GM12865 (cell line): ENCODE measurements at regions not wholly inside any gene's neighbourhood (a gene's known extent, or its start where the extent isn't known, plus 50 kb on each side); places are given as distances from the start of the nearest gene placed in this dataset.
"Not testable (repeated sequence)": the region's sequence is repeated elsewhere in the genome, so short reads cannot be mapped to it uniquely, and the experiment has no call there.

Experiments used
- DNase-seq: peaks from one replicate; pipeline ENCODE4 v3.0.0; 2010; ENCODE audit warnings: low read depth
- H3K4me3 ChIP-seq: 2 replicates; pipeline ENCODE4 v1.5.1; 2011; ENCODE audit warnings: mild to moderate bottlenecking, low read depth, low read length, control low read depth
- TF ChIP-seq, protein P1 (sequence below): IDR thresholded peaks from 2 replicates; pipeline ENCODE4 v1.5.1; 2011; ENCODE audit warnings: low read length, control low read depth, low read depth, inconsistent platforms; ENCODE audit not compliant: insufficient read depth; ENCODE audit errors: missing control alignments

DNA sequence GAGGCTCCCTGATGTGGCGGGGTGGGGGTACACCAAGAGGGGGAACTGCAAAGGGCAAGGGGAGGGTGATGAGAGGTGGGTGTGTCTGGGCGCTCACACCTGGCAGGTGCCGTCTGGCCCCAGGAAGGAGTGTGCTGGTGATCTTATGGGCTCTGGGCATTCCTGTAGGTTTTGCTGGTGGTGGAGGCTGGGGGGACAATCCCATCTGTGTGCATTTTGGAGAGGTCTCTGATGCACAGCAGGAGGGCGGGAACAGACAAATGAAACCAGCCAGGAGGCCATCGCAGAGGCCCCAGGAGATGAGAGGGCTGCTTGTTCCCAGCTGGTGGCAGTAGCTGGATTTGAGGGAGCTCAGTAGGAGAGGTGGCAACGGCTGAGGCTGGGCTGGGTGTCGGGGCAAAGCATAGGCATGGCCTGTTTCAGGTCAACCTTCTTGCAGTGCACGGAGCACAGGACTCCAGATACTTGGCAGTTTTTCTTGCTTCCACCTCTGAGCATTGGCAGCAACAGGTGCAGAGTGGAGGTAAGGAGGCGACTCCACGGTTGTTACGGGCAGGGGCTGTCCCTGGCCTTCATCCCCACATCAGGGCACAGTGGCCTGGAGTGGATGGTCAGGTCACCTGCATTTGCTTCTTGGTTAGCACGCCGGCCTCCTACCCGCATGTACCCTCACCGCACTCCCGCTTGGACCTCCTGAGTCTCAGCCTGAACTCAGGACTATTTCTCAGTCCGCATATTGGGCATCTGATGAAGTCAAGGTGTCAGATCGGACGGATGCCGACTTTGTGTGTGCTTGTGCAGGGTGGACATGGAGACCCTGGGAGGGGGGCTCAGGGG is 194.2 kb upstream of the HDAC4 start:
- TF ChIP-seq, protein P1, sequence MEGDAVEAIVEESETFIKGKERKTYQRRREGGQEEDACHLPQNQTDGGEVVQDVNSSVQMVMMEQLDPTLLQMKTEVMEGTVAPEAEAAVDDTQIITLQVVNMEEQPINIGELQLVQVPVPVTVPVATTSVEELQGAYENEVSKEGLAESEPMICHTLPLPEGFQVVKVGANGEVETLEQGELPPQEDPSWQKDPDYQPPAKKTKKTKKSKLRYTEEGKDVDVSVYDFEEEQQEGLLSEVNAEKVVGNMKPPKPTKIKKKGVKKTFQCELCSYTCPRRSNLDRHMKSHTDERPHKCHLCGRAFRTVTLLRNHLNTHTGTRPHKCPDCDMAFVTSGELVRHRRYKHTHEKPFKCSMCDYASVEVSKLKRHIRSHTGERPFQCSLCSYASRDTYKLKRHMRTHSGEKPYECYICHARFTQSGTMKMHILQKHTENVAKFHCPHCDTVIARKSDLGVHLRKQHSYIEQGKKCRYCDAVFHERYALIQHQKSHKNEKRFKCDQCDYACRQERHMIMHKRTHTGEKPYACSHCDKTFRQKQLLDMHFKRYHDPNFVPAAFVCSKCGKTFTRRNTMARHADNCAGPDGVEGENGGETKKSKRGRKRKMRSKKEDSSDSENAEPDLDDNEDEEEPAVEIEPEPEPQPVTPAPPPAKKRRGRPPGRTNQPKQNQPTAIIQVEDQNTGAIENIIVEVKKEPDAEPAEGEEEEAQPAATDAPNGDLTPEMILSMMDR = no peak
- DNase-seq = no peak
- H3K4me3 ChIP-seq = no peak overlapping the region

DNA sequence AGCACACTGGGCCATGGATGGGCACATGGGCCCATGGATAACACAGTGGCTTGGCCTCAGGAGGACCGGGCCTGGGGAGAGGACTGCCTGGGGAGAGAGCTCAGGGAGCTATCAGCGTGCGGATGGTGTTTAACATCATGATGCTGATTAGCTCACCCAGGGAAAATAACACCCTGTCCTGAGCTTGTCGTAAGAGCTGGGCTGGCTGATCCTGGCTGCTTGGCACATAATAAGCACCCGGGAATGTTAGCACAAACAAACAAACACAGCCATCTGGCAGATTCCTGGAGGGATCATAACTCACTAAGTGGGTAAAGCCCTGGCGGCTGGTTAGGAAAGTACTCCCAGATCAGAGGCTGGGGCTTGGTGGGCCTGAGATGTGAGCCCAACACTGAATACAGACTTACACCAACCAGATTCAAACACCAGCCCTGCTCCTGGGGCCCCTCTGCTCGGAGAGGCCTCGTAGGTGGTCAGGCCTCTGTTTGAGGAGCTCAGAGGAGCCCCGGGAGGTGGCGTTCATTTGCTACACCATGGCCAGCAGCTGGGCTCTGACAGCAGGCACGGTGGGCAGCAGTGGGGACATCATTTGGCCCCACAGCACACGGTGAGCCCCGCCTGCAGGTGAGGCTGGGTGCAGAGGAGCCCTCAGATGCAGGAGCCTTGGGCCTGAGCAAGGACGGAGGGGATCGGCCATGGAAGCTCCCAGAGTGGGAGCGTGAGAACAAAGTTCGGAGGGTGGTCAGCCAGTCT is 193.4 kb upstream of the HDAC4 start:
- no peak overlapping the region for H3K4me3 ChIP-seq
- TF ChIP-seq, protein P1 = no peak
- no peak for DNase-seq

DNA sequence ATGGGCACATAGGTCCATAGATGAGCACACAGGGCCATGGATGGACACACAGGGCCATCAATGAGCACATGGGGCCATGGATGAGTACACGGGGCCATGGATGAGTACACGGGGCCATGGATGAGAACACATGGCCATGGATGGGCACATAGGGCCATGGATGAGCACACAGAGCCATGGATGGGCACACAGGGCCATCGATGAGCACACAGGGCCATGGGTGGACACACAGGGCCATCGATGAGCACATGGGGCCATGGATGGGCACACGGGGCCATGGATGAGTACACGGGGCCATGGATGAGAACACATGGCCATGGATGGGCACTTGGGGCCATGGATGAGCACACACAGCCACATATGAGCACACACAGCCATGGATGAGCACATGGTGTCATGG is 192.6 kb upstream of the HDAC4 start:
- no peak overlapping the region for H3K4me3 ChIP-seq
- TF ChIP-seq, protein P1 = no peak

DNA sequence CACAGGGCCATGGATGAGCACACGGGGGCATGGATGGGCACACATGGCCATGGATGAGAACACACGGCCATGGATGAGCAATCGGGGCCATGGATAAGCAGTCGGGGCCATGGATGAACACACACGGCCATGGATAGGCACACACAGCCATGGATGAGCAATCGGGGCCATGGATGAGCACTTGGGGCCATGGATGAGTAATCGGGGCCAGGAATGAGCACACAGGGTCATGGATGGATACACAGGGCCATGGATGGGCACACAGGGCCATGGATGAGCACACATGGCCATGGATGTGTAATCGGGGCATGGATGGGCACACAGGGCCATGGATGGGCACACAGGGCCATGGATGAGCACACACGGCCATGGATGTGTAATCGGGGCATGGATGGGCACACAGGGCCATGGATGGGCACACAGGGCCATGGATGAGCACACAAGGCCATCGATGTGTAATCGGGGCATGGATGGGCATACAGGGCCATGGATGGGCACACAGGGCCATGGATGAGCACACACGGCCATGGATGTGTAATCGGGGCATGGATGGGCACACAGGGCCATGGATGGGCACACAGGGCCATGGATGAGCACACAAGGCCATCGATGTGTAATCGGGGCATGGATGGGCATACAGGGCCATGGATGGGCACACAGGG is 191.9 kb upstream of the HDAC4 start:
- not testable (repeated sequence) for DNase-seq, H3K4me3 ChIP-seq

More for the DNA sequence above, 192.6 kb upstream of the HDAC4 start:
- no peak for DNase-seq

DNA sequence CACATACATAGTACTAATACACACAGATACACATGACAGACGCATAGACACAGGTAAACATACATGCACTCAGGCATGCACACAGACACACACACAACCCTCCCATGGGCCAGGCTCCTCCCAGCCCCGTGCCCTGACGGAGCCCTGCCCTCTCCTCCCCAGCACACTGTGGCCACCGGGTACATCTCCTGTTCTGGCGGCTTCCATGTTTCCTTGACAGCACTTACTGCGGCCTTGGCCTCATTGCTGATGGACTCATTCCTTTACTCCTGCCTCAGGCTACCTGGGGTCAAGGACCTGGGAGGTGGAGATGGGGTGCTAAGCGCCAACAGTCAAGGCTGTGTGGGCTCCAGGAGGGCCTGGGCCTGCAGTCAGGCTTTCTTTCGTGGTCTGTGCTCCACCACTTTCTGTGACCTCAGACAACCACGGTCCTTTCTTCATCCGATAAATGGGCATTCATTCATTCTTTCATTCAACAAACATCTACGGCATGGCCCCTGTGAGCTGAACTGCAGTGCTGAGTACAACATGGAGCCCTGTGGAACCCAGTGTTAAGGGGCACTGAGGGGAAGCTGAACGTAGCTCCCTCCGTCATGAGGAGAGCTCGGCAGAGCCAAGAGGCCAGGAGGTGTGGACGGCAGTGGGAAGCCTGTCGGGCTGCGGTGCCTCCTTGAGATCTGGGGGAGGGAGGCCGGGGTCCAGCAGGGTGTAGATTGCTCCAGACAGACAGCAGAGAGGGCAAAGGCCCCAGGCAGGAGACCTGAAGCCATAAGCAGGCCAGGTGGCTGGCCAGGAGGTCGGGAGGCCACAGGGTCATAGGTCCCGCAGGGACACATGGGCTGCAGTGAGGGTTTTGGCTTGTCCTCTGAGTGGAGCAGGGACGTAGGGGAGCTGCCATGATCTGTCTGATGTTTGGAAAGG is 190.4 kb upstream of the HDAC4 start:
- DNase-seq = no peak
- no peak overlapping the region for H3K4me3 ChIP-seq
- TF ChIP-seq, protein P1 = no peak

DNA sequence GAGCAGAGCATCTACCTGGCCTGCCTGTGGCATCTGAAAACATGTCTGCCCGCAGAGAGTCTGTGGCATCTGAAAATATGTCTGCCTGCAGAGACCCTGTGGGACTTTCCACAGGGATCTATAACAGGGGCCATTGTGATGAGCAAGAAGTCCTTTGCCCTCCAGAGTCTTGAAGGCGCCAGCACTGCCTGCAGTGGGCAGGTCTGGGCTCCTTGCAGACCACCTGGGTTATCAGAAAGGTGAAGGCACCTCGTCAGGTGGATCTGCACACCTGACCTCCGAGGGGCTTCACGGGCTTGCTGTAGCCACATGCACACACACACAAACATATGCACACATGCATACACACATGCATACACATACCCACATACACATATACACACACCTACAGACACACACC is 189.5 kb upstream of the HDAC4 start:
- DNase-seq = no peak
- no peak overlapping the region for H3K4me3 ChIP-seq
- TF ChIP-seq, protein P1 = no peak
